Osteocyte (in vitro differentiated cells): ENCODE measurements at regions not wholly inside any gene's neighbourhood (a gene's known extent, or its start where the extent isn't known, plus 50 kb on each side); places are given as distances from the start of the nearest gene placed in this dataset.

ENCODE experiments used
- DNase-seq: peaks from one replicate; pipeline ENCODE4 v3.0.0; 2021; ENCODE audit warnings: mixed read lengths; ENCODE audit not compliant: unreplicated experiment; ENCODE audit errors: extremely low spot score
- H3K27ac Mint-ChIP-seq: one replicate; pipeline ENCODE4 v1.8.0; 2021; ENCODE audit warnings: mild to moderate bottlenecking, mixed read lengths; ENCODE audit not compliant: unreplicated experiment
- H3K27me3 Mint-ChIP-seq: one replicate; pipeline ENCODE4 v1.8.0; 2021; ENCODE audit warnings: mixed read lengths; ENCODE audit not compliant: unreplicated experiment
- H3K36me3 Mint-ChIP-seq: one replicate; pipeline ENCODE4 v1.8.0; 2021; ENCODE audit warnings: mixed read lengths; ENCODE audit not compliant: unreplicated experiment
- H3K4me1 Mint-ChIP-seq: one replicate; pipeline ENCODE4 v1.8.0; 2021; ENCODE audit warnings: mixed read lengths; ENCODE audit not compliant: unreplicated experiment
- H3K4me3 Mint-ChIP-seq: one replicate; pipeline ENCODE4 v1.8.0; 2021; ENCODE audit warnings: mild to moderate bottlenecking, moderate library complexity, mixed read lengths; ENCODE audit not compliant: unreplicated experiment
- H3K9me3 Mint-ChIP-seq: one replicate; pipeline ENCODE4 v1.8.0; 2021; ENCODE audit warnings: mixed read lengths; ENCODE audit not compliant: unreplicated experiment
- TF ChIP-seq, protein P1 (sequence below): fragments of 200-600 bp; sonication (generic); IDR thresholded peaks from 2 replicates; pipeline ENCODE4 v1.5.0; 2021; ENCODE audit warnings: antibody characterized with exemption, mild to moderate bottlenecking, moderate library complexity

DNA sequence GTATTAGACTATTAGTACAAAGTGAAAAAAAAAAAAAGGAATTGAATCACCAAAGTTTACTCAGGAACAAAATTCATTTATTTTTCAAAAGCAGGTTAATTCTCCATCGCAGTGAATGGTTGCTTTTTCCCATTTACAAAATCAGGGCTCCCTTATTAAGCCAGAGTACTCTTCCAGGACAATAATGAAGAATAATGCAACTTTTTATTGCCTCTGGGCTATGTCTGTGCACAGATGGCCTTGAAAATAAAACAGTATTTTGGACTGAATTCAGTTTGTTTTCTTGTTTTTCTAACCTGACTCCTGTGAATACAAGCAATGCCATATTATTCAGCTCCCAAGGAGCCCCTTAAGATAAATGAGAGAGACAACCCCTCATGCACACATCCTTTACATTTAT lies 246.8 kb downstream of the KCNS3 start:
- no peak for DNase-seq
- no peaks in the 10 kb centered on the region for H3K27me3 Mint-ChIP-seq
- H3K9me3 Mint-ChIP-seq: no peaks in the 10 kb centered on the region
- TF ChIP-seq, protein P1, sequence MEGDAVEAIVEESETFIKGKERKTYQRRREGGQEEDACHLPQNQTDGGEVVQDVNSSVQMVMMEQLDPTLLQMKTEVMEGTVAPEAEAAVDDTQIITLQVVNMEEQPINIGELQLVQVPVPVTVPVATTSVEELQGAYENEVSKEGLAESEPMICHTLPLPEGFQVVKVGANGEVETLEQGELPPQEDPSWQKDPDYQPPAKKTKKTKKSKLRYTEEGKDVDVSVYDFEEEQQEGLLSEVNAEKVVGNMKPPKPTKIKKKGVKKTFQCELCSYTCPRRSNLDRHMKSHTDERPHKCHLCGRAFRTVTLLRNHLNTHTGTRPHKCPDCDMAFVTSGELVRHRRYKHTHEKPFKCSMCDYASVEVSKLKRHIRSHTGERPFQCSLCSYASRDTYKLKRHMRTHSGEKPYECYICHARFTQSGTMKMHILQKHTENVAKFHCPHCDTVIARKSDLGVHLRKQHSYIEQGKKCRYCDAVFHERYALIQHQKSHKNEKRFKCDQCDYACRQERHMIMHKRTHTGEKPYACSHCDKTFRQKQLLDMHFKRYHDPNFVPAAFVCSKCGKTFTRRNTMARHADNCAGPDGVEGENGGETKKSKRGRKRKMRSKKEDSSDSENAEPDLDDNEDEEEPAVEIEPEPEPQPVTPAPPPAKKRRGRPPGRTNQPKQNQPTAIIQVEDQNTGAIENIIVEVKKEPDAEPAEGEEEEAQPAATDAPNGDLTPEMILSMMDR: no peak
- H3K27ac Mint-ChIP-seq: no peak overlapping the region
- H3K4me3 Mint-ChIP-seq: no peak overlapping the region
- no peaks in the 10 kb centered on the region for H3K4me1 Mint-ChIP-seq
- no peaks in the 10 kb centered on the region for H3K36me3 Mint-ChIP-seq

DNA sequence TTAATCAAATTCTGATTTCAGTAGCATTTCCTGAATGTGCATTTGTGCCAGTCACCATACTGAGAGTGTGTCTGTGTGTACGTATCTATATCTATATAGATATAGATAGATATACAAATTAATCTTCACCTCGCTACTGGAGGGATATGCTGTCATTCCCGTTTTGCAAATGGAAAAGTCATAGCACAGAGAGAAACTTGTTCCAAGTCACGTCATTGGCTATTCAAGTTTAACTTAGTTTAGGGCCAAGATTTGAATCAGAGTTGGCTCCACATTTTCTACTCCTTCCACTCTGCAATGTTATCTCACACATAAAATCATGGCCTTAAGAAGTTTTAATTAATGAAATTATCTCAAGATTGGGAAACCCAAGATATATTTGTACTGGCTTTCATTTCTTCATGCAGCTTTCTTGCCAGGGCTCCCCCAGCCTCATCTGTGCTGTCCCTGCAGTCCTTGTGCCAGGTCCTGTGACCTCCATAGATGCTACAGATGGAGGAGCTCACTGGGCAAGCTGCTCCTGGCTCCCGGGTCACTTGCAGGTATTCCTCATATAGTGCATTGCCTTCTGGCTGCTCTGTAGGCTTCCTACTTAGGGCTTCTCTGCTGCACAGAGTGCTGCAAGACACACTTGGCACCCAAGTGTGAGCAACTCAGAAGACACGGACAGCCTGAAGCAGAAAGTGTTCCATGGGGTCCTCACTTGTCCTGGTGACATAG lies 245.8 kb downstream of the KCNS3 start:
- H3K4me1 Mint-ChIP-seq: no peaks in the 10 kb centered on the region
- H3K27me3 Mint-ChIP-seq: no peaks in the 10 kb centered on the region
- DNase-seq: no peak
- H3K9me3 Mint-ChIP-seq: no peaks in the 10 kb centered on the region
- no peak overlapping the region for H3K27ac Mint-ChIP-seq
- H3K36me3 Mint-ChIP-seq: no peaks in the 10 kb centered on the region
- TF ChIP-seq, protein P1: no peak
- no peak overlapping the region for H3K4me3 Mint-ChIP-seq

DNA sequence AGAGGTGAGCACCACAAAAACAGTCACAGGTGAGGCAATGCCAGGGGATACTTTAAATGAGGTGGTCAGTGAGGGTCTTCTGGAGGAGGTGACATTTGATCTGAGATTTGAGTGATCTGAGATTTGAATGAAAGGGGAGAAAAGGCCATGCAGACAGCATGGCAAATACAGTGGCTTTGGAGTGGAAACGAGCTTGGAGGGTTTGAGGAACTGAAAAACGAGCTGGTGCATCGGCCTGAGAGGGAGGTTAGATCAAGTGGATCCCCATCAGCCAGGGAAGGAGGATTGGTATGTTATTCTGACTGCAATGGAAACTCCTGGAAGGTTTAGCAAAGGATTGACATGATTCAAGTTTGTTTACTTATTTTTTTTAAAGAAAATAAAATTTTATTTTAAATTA lies 245.1 kb downstream of the KCNS3 start:
- H3K36me3 Mint-ChIP-seq: no peaks in the 10 kb centered on the region
- no peaks in the 10 kb centered on the region for H3K27me3 Mint-ChIP-seq
- TF ChIP-seq, protein P1: no peak
- H3K9me3 Mint-ChIP-seq: no peaks in the 10 kb centered on the region
- H3K27ac Mint-ChIP-seq: no peak overlapping the region
- H3K4me1 Mint-ChIP-seq: no peaks in the 10 kb centered on the region
- DNase-seq: no peak
- H3K4me3 Mint-ChIP-seq: no peak overlapping the region

DNA sequence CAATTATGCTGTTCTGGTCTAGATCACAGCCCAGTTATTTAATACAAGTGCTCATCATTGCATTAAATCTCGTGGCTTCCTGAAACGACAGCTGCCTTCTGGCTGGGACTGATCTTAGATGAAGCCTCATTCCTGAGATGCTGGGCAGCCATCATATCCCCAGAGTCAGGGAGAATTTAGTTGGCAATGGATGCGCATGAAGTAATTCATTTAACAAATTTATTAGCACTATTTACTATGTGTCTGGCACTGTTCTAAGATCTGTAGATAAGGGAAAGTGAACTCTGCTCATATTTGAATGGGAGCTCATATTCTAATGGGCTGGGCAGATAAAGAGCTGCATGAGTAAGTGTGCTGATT lies 244.7 kb downstream of the KCNS3 start:
- Mint-ChIP-seq H3K4me1 (no peaks in the 10 kb centered on the region), H3K4me3 (no peak overlapping the region), H3K9me3 (no peaks in the 10 kb centered on the region), H3K36me3 (no peaks in the 10 kb centered on the region), H3K27me3 (no peaks in the 10 kb centered on the region), H3K27ac (no peak overlapping the region)
- DNase-seq: no peak
- TF ChIP-seq, protein P1: no peak

DNA sequence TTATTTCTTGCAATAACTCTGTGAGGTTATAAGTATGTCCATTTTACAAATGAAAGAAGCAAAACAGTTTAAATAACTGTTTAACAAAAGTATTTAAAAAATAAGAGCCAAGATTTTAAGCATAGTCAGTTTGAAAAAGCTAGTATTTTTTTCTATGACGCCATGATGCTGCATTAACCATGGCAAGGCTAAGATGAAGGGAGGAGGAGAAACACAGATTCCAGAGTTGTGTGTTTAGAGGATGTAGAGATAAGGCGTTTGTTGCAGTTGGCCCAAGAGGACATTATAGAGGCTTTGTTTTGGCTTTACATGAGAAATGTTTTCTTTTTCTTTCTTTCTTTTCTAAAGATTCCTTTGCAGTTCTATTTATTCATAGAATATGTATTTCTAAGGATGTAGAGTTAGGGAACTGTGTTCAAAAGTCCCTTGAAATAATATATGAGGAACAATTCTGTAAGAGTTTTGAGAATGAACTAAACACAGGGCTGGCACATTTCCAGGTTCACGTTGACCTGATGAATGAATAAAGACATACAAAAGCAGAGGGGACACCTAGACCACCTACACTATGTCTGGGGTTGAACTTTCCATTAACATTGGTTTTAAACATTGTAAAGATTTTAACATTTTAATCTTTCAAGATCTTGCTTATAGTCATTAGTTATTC lies 244.2 kb downstream of the KCNS3 start:
- H3K4me3 Mint-ChIP-seq: no peak overlapping the region
- DNase-seq: no peak
- H3K27ac Mint-ChIP-seq: no peak overlapping the region
- no peaks in the 10 kb centered on the region for H3K4me1 Mint-ChIP-seq
- no peaks in the 10 kb centered on the region for H3K36me3 Mint-ChIP-seq
- no peaks in the 10 kb centered on the region for H3K27me3 Mint-ChIP-seq
- TF ChIP-seq, protein P1: no peak
- H3K9me3 Mint-ChIP-seq: no peaks in the 10 kb centered on the region
